DMS114 treated with DMSO at 0.1 percent for 48 hours (cell line): ENCODE measurements at regions not wholly inside any gene's neighbourhood (a gene's known extent, or its start where the extent isn't known, plus 50 kb on each side); places are given as distances from the start of the nearest gene placed in this dataset.
"Not testable (repeated sequence)": the region's sequence is repeated elsewhere in the genome, so short reads cannot be mapped to it uniquely, and the experiment has no call there.

ENCODE experiments used
- DNase-seq: peaks from one replicate; lab custom pipeline; 2025; ENCODE audit not compliant: unreplicated experiment; lab: John Stamatoyannopoulos, UW

- no peak for DNase-seq
These were observed 117.7 kb downstream of the TMEM167A start for GRCh38 chr5:82959466-82959865.

GRCh38 chr5:82956600-82956999 lies 120.6 kb downstream of the TMEM167A start:
- no peak for DNase-seq

- DNase-seq = no peak
These were observed 124.9 kb downstream of the TMEM167A start for GRCh38 chr5:82952326-82952725.

- DNase-seq = not testable (repeated sequence)
These were observed 132.9 kb downstream of the TMEM167A start for GRCh38 chr5:82944267-82944666.

- no peak for DNase-seq
These were observed 134.9 kb downstream of the TMEM167A start for GRCh38 chr5:82942083-82942881.

DNA sequence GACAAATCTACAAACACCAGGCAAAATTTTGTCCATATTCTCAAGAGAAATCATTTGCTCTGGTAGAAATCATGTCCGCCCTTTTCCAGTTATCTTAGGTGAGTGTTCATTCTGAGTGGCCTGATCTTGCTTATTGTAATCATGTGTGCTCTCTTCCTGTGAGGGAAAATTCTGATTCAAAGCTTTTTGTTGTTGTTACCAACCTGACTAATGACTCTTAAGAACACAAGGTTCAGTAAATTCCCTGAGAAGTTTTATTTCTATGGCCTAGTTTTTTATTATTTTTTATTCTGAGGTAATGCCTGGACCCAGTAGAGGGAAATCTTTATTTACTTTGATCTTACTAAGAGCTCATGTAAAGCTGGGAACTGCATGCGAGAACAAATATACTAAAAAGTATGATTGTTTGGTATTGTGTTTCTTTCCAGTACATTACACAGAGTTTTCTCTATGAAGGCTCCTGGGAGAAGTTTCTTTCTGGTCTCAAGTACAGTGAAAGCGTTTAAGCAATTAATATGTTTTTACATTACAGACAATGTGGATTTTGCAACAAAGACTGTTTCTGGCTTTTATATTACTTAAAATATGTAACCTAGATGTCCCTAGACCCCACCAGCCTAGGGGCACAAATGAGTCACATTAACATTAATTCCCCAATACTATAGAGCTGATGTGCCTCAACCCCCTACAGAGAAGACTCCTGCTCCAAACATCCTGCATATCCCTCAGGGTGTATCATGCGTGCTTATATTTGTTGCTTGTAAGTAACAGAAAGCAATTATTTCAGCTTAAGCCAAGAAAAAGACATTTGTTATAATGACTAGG lies 138.1 kb downstream of the TMEM167A start:
- DNase-seq = no peak

DNA sequence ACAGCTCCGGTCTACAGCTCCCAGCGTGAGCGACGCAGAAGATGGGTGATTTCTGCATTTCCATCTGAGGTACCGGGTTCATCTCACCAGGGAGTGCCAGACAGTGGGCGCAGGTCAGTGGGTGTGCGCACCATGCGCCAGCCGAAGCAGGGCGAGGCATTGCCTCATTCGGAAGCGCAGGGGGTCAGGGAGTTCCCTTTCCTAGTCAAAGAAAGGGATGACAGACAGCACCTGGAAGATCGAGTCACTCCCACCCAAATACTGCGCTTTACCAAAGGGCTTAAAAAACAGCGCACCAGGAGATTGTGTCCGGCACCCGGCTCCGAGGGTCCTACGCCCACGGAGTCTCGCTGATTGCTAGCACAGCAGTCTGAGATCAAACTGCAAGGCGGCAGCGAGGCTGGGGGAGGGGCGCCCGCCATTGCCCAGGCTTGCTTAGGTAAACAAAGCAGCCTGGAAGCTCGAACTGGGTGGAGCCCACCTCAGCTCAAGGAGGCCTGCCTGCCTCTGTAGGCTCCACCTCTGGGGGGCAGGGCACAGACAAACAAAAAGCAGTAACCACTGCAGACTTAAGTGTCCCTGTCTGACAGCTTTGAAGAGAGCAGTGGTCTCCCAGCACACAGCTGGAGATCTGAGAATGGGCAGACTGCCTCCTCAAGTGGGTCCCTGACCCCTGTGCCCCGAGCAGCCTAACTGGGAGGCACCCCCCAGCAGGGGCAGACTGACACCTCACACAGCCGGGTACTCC lies 144.5 kb downstream of the TMEM167A start:
- DNase-seq = not testable (repeated sequence)

DNA sequence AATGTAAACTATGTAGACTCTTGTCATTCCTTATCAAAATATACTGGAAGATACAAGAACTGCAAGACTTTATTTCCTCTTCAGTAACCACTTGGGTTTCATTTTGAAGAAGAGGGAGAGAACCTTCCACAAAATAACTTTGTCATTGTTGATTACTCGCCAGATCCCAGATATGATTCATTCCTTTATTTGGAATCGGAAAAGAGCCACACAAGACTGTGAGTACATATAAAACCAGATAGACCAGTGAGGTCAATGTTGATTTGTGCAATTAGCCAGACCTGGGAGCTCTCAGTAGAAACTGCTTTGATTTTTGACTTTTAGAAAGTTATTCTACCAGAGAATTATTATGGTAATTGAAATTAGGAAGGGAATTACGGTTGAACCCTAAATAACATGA lies 146.1 kb downstream of the TMEM167A start:
- DNase-seq = no peak

GRCh38 chr5:82925061-82925411 lies 152.2 kb downstream of the TMEM167A start:
- DNase-seq = no peak

DNA sequence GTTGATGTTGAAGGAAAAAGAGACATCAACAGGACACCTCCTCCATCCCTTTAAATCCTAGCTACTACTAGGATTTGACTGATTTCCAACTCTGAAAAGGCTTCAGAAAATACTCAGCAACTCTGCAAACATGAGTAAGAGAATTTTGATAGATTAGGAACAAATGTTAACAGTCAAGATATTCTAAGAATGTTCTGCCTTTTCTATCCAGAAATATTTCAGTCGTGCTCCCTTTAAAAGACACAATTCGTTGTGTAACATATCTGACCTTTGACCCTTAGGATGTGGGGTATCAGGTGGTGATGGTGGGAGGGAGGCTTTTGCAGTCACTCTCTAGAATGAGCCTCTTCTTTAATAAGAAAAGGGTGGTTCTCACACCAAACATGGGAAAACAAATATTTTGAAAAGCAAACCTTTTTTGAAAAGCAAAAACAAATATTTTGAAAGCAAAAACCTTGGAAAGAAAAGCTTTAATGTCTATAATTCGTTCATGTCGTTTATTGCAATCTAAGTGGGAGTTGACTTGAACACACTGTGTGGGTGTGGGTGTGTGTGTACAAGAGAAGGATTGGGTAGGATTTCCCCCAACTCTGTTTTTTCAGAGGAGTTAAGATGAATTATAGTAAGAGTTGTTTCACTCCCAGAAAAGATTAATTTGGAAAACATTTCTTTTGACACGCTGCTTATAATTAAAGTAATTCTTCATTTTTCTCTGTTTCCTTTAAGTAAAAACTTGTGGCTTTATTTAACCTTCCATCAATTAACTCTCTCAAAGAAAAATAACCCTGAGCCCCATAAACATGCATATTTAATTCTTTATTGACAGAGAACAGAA lies 152.8 kb downstream of the TMEM167A start:
- DNase-seq = no peak

GRCh38 chr5:82922086-82922734 lies 155.0 kb downstream of the TMEM167A start:
- DNase-seq = no peak

GRCh38 chr5:82918311-82919031 lies 158.7 kb downstream of the TMEM167A start:
- no peak for DNase-seq

GRCh38 chr5:82917584-82917983 lies 159.6 kb downstream of the TMEM167A start:
- DNase-seq = no peak

DNA sequence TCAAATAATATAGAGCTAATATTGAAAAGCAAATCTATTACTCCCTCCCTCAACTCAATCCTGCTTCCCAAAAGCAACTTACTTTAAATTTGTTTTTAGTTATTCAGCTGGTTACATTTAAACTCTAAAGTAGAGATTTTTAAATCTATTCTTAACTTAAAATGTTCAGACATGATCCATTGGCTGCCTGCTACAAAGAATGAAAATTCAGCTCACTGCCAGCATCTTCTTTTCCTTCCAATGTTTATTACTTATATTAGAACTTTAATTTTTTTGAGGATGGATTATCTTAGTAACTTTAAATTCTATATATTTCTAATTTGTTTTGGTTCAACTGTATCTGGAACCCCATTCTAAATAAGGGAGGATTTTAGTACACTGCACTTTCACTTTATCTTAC lies 163.2 kb downstream of the TMEM167A start:
- DNase-seq = no peak

GRCh38 chr5:82912462-82912861 lies 164.7 kb downstream of the TMEM167A start:
- no peak for DNase-seq

GRCh38 chr5:82911910-82912309 lies 165.3 kb downstream of the TMEM167A start:
- no peak for DNase-seq

DNA sequence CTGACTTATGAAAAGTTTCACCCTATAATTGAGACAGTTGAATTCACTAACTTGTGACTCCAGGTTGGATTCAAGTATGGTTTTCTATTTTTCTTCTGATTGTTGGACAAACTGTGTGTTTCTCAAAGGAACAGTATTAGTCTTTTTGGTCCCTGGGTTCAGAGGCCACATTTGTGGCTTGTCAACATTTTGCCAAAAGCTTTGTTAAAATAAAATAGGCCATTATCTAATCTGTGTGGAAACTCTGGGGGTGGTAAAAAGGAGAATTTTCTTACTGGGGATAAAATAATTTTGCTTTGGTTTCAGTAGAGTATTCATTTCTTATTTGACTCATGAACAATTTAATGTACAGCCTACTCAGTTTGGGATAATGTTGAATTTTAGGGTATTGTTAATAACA lies 166.3 kb downstream of the TMEM167A start:
- no peak for DNase-seq

GRCh38 chr5:82910491-82910890 lies 166.7 kb downstream of the TMEM167A start:
- no peak for DNase-seq

- DNase-seq = no peak
These were observed 167.4 kb downstream of the TMEM167A start for GRCh38 chr5:82909771-82910170.

DNA sequence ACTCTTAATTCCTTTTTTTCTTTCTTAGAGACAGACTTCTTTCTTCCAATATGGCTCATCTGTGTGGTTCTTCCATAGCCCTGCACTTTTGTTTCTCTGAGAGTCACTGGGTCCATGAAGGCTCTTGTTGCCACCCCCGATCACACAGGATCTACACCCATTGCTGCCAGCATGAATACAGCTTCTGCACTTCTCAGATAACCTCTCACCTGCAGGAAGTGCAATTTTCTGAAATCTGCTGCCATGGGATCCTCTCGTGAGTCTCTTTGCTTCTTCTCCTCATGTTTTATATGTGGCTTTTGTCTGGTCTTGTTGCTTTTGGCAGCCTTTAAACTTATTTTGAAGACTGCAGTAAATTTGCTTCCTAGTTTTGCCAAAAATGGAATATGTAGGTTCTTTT lies 171.2 kb downstream of the TMEM167A start:
- DNase-seq = no peak
